ENCODE measurements at regions not wholly inside any gene's neighbourhood (a gene's known extent, or its start where the extent isn't known, plus 50 kb on each side); places are given as distances from the start of the nearest gene placed in this dataset.
"Not testable (repeated sequence)": the region's sequence is repeated elsewhere in the genome, so short reads cannot be mapped to it uniquely, and the experiment has no call there.

DNA sequence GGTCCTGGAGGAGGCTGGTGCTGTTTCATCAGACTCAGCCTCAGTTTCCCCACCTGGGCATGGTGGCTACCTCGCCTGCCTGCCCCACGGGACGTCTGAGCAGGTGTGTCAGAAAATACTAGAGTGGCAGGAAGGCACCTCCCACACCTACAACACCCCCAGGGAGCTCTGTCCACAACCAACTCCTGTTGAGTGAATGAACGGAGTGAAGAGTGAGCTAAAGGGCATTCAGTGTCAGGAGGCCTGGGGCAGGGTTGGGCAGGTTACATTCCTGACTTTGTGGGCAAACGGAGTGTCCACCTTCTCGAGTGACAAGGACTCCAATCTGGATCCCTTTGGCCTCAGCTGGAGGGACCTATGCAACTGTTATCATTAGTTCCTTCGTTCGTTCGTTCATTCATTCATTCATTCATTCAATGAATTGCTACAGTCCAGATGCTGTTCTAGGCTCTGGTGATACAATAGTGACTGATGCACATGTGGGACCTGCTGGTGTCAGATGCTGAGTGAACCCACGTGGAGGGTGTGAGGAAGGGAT is 195.2 kb downstream of the CTTN start:
- DNase-seq (ENCODE audit: low spot score): no peak
- Mint-ChIP-seq H3K4me1 (ENCODE audit: low read depth in 2 of 2) (peaks cover 6 to 11% of the 10 kb centered on the region in 2 donors), H3K9me3 (no peaks in the 10 kb centered on the region), H3K27me3 (peaks cover 15 to 21% of the 10 kb centered on the region in 2 donors), H3K4me3 (no peak overlapping the region), H3K36me3 (no peaks in the 10 kb centered on the region), H3K27ac (no peak overlapping the region)
- ATAC-seq: no peak

DNA sequence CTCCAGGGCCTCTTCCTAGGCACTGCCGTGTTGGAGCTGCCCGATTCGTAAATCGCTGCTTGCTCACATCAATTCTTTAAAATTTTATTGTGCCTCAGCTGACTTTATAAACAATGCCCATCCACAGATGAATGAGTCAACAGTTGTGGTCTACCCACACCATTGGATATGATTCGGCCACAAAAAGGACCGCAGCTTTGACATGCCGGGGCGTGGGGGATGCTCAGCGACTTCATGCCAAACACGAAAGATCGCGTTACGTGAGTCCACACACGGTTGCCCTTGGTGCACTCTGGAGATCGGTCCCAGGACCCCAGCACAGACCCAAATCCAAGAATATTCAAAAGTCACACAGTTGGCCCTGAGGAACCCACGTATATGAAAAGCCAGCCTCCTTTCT is 195.7 kb downstream of the CTTN start:
- Mint-ChIP-seq H3K27ac (no peak overlapping the region), H3K36me3 (no peaks in the 10 kb centered on the region), H3K27me3 (peaks cover 15 to 21% of the 10 kb centered on the region in 2 donors), H3K4me1 (ENCODE audit: low read depth in 2 of 2) (peaks cover 6 to 11% of the 10 kb centered on the region in 2 donors), H3K9me3 (no peaks in the 10 kb centered on the region), H3K4me3 (no peak overlapping the region)
- DNase-seq (ENCODE audit: low spot score) (no peak), ATAC-seq (no peak)

DNA sequence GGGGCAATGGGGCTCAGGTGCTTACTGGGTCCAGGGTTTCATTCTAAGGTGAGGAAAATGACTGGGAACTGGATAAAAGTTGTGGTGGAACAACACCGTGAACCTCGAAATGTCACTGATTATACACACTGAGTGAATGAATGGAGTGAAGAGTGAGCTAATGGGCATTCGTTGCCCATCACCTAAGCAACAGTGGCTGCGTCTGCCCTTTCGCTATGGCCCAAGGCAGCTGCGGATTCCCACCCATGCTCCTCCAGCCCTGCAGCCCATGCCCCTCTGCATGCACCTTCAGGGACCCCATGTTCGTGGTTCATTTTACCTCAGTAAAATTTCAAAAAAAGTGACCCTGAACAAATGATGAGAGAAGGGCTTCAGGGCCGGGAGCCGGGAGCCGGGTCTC is 196.3 kb downstream of the CTTN start:
- Mint-ChIP-seq H3K27ac (no peak overlapping the region), H3K4me3 (no peak overlapping the region), H3K9me3 (no peaks in the 10 kb centered on the region), H3K27me3 (peaks cover 10 to 18% of the 10 kb centered on the region in 2 donors), H3K4me1 (ENCODE audit: low read depth in 2 of 2) (peaks cover 4 to 7% of the 10 kb centered on the region in 2 donors), H3K36me3 (no peaks in the 10 kb centered on the region)
- DNase-seq (ENCODE audit: low spot score) (no peak), ATAC-seq (no peak)

DNA sequence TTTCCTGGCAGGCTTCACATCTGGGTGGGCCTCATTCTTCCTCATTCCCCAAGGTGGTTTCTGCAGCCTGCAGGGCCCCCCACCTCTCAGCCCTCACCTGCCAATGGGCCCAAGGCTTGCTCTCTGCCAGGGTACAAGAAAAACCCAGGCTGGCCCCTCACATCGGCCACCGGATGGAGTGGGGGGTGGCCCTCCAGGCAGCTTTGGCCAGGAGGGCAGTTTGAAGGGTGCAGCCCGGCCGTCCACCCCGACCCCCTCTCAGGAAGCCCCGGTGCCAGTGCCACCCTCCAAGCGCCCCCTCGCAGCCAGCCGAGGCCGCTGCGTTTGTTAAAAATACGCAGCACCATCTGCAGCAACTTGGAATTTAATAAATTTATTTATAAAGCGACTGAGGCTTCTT is 196.7 kb downstream of the CTTN start:
- H3K9me3 Mint-ChIP-seq: no peaks in the 10 kb centered on the region
- DNase-seq (ENCODE audit: low spot score): no peak
- H3K27me3 Mint-ChIP-seq: peaks cover 7 to 17% of the 10 kb centered on the region in 2 donors
- no peak overlapping the region for H3K4me3 Mint-ChIP-seq
- H3K4me1 Mint-ChIP-seq (ENCODE audit: low read depth in 2 of 2): peaks cover 3% of the 10 kb centered on the region in 2 donors
- H3K27ac Mint-ChIP-seq: no peak overlapping the region
- no peak for ATAC-seq
- H3K36me3 Mint-ChIP-seq: no peaks in the 10 kb centered on the region

DNA sequence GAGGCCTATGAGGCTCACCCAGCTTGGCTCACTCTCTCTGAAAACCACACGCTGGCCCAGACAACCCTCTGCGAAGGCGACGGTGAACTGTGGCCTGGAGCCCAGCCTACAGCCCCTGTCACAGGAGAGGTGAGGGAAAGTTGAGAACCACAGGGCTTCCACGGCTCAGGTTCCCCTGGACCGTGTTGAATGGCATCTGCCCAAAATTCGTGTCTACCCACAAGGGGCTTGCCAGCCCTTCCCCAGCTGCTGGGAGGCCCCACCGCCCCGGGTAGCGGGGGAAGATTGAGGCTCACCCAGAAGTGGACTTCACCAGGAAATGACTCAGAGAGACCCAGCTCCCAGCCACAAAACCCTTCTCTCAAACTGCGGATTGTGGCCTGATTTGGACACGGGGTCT is 197.1 kb downstream of the CTTN start:
- DNase-seq (ENCODE audit: low spot score) (no peak), ATAC-seq (no peak)
- no peak overlapping the region for H3K4me3 Mint-ChIP-seq
- peaks cover 0 to 3% of the 10 kb centered on the region in 2 donors for H3K4me1 Mint-ChIP-seq (ENCODE audit: low read depth in 2 of 2)
- no peaks in the 10 kb centered on the region for H3K9me3 Mint-ChIP-seq
- no peak overlapping the region for H3K27ac Mint-ChIP-seq
- H3K27me3 Mint-ChIP-seq: peaks cover 7 to 17% of the 10 kb centered on the region in 2 donors
- no peaks in the 10 kb centered on the region for H3K36me3 Mint-ChIP-seq

DNA sequence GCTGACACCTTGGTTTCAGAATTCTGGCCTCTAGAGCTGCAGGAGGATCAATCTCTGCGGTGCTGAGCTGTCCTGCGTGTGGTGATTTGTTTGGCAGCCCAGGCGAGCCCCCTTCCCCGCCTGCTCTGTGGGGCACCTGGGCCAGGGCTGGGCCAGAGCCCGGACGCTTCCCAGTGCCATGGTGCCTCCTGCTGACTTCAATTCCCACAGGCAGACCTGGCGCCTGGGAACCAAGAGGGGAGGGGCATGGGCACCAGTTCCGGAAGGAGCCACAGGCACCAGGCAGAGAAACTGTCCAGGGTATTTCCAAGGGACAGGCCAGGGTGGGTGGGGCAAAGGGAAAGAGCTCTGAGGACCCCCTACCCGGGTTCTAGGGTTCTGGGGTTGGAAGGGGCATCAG is 197.8 kb downstream of the CTTN start:
- Mint-ChIP-seq H3K27ac (no peak overlapping the region), H3K36me3 (no peaks in the 10 kb centered on the region), H3K4me3 (no peak overlapping the region), H3K27me3 (peaks cover 7 to 12% of the 10 kb centered on the region in 2 donors), H3K9me3 (no peaks in the 10 kb centered on the region), H3K4me1 (ENCODE audit: low read depth in 2 of 2) (no peaks in the 10 kb centered on the region)
- DNase-seq (ENCODE audit: low spot score) (no peak), ATAC-seq (peak in 1 of 2 donors; percentile 41)

DNA sequence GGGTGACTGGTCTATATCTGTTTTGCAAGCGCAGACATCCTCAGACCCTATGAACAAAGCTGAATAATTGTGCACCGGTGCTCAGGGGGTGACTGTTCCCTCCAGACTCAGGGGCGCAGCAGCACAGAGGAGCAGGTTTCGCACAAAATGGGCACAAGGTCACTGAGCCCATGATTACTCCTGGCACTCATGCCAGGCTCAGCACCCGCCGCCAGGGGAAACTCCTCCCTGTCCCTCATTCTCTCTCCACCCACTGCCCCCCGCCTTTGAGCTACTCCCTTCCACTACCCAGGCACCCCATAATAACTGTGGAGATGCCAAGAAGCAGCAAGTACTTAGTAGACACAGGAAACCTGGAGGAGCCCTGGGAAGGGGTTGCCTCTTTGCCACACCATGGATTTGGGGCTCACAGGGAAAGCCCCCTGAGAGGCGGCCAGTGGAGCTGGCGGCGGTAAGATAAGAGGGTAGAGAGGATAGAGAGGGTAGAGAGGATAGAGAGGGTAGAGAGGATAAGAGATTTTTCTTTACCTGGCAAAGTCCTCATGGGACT is 198.8 kb downstream of the CTTN start:
- ATAC-seq (no peak), DNase-seq (ENCODE audit: low spot score) (no peak)
- Mint-ChIP-seq H3K9me3 (no peaks in the 10 kb centered on the region), H3K36me3 (no peaks in the 10 kb centered on the region), H3K4me1 (ENCODE audit: low read depth in 2 of 2) (no peaks in the 10 kb centered on the region), H3K27ac (no peak overlapping the region), H3K4me3 (no peak overlapping the region), H3K27me3 (peaks cover 7 to 13% of the 10 kb centered on the region in 2 donors)

DNA sequence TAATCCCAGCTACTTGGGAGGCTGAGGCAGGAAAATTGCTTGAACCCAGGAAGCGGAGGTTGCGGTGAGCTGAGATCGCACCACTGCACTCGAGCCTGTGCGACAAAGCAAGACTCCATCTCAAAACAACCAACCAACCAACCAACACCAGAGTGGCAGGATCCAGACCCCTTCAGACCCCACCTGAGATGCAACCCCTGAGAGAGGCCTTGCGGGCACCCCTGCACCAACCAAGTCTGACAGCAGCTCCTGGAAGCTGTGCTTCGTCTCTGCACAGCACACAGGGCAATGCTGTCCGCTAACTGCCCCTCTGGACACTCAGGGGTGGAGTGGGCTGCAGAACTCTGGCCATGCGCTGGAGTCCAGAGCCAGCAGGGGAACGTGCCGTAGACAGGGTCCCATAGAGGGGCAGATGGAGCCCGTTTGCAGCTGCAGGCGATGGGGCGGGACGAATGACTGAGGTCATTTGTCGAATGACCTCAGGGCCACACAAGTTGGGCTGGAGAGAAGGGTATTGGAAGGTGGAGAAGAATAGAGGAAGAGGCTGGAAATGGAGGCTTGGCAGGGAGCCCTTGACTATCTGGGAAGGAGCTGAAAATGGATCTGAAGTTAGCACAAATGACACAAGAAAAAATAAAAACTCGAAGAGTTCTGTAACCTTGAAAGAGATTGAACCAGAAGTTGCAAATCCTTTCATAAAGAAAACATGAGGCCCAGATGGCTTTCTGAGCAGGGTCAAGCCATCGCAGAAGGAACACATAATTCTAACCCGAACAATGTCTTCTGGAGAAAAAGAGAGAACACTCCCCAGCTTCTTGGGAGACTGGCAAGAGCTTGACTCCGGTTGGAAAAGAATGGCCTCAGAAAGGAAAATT is 199.7 kb downstream of the CTTN start:
- Mint-ChIP-seq H3K4me1 (ENCODE audit: low read depth in 2 of 2) (no peaks in the 10 kb centered on the region), H3K4me3 (no peak overlapping the region), H3K27me3 (peaks cover 7 to 15% of the 10 kb centered on the region in 2 donors), H3K9me3 (no peaks in the 10 kb centered on the region), H3K36me3 (no peaks in the 10 kb centered on the region), H3K27ac (no peak overlapping the region)
- ATAC-seq (peak in 1 of 2 donors; percentile 56), DNase-seq (ENCODE audit: low spot score) (no peak)

DNA sequence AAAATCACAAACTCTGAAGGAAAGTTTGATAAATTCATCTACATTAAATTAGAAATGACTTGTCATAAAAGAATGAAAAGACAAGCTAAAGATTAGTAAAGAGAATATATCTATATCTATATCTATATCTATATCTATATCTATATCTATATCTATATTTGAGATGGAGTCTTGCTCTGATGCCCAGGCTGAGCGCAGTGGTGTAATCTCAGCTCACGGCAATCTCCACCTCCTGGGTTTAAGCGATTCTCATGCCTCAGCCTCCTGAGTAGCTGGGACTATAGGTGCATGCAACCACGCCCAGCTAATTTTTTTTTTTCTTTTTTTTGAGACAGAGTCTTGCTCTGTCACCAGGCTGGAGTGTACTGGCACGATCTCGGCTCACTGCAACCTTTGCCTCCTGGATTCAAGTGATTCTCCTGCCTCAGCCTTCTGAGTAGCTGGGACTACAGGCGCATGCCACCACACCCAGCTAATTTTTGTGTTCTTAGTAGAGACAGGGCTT is 202.6 kb downstream of the CTTN start:
- H3K9me3 Mint-ChIP-seq; H3K4me1 Mint-ChIP-seq (ENCODE audit: low read depth in 2 of 2); H3K4me3 Mint-ChIP-seq; H3K27ac Mint-ChIP-seq; H3K36me3 Mint-ChIP-seq; ATAC-seq; DNase-seq (ENCODE audit: low spot score): not testable (repeated sequence)
- H3K27me3 Mint-ChIP-seq: peaks cover 7 to 11% of the 10 kb centered on the region in 2 donors

DNA sequence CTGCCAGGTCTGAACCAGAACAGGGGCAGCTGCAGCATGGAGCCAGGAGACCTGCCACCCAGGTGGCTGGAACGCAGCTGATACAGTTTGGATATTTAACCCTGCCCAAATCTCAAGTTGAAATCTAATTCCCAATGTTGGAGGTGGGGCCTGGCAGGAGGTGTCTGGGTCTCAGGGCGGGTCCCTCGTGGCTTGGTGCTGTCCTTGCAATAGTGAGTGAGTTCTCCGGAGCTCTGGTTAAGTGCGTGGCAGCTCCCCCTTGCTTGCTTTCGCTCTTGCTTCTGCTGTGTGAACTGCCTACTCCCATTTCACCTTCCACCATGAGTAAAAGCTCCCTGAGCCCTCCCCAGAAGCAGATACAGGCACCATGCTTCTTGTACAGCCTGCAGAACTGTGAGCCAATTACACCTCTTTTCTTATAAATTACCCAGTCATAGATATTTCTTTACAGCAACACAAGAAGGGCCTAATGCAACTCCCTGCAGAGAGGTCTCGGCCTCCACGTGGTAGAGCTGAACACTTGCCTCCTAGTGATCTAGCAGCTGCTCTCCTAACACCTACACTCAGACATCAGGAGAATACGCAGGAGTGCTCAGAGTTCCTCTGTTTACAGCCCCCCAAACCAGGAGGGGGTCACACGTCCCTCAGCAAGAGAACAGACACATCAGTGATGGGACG is 203.7 kb downstream of the CTTN start:
- Mint-ChIP-seq H3K4me1 (ENCODE audit: low read depth in 2 of 2) (no peaks in the 10 kb centered on the region), H3K27me3 (peaks cover 7 to 11% of the 10 kb centered on the region in 2 donors), H3K27ac (no peak overlapping the region), H3K9me3 (no peaks in the 10 kb centered on the region), H3K4me3 (no peak overlapping the region), H3K36me3 (no peaks in the 10 kb centered on the region)
- DNase-seq (ENCODE audit: low spot score) (no peak), ATAC-seq (no peak)

DNA sequence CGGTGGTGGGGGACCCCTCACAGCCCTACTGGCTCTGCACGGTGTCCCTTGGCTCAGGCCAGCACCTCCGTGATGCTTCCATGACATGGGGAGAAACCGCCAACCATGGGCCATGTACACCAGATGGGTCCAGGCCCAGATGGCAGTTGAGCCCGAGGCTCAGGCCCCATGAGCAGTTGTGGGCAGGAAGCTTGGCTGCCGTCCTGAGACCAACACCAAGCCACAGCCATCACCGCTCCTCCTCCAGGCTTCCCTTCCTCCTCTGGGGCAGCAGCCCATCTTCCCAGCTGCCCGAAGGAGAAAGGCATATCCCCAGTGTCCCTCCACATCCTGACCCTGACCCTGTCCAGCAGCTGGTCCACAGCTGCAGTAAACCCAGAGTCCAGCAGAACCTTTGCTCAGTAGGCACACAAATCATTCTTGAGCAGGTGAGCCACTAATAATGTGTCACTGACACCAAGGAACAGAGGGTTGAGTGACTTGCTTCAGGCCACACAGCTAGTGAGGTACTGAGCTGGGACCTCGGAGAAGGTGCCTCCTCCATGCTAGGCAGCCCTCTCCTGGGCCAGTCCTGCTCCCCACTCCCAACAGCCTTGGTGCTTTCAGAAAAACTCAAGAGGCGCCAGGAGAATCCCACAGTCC is 204.9 kb downstream of the CTTN start:
- Mint-ChIP-seq H3K27me3 (peaks cover 1 to 5% of the 10 kb centered on the region in 2 donors), H3K4me1 (ENCODE audit: low read depth in 2 of 2) (no peaks in the 10 kb centered on the region), H3K9me3 (no peaks in the 10 kb centered on the region), H3K4me3 (no peak overlapping the region), H3K36me3 (no peaks in the 10 kb centered on the region), H3K27ac (no peak overlapping the region)
- ATAC-seq: no peak
- DNase-seq (ENCODE audit: low spot score): no peak

DNA sequence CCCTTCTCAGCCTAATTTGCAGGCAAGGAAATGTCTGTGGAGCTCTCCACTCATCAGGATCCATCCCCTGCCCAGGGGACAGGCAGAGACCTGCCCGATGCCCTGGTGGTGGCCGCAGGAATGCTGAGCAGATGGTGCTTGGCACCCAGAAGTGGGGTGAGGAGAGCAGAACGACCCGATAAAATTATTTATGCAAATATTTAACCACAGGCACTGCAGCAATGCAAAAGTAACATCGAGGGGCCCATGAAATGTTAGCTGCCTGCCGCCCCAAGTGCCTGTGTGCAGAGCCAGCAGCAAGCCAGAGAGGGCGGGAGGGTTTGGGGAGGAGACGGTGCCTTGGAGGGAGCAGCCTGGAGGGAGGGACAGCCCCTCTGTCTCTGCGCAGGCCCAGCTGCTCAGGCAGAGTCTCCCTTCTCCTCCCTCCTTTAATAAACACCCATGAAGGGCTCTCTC is 205.5 kb downstream of the CTTN start:
- H3K4me3 Mint-ChIP-seq: no peak overlapping the region
- no peak for DNase-seq (ENCODE audit: low spot score)
- H3K36me3 Mint-ChIP-seq: no peaks in the 10 kb centered on the region
- ATAC-seq: peak in 1 of 2 donors; percentile 25
- H3K27ac Mint-ChIP-seq: no peak overlapping the region
- H3K4me1 Mint-ChIP-seq (ENCODE audit: low read depth in 2 of 2): no peaks in the 10 kb centered on the region
- peaks cover 0 to 4% of the 10 kb centered on the region in 2 donors for H3K27me3 Mint-ChIP-seq
- no peaks in the 10 kb centered on the region for H3K9me3 Mint-ChIP-seq

DNA sequence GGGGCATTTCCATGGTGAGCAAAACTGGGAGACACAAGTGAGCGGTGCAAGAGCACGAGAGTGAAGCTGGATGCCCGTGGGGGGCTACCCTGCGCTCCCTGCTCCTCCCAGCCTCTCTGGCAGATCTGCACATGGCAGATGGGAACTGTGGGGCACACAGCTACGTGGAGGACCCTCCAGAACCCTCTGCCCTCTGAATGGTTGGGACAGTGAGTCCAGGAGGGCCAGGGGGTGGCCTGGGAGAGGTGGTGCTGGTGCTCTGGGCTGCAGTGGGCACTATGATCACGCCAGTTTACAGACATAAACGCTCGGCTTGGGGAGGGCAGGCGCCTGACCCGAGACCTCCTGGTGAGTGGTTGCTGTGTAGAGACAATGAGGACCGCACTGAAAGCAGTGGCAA is 205.9 kb downstream of the CTTN start:
- Mint-ChIP-seq H3K4me1 (ENCODE audit: low read depth in 2 of 2) (no peaks in the 10 kb centered on the region), H3K9me3 (no peaks in the 10 kb centered on the region), H3K27ac (no peak overlapping the region), H3K4me3 (no peak overlapping the region), H3K27me3 (peaks cover 0 to 4% of the 10 kb centered on the region in 2 donors), H3K36me3 (no peaks in the 10 kb centered on the region)
- peak; percentile 10 to 22 for ATAC-seq
- DNase-seq (ENCODE audit: low spot score): no peak

Data from natural killer cell treated with Interleukin-12 subunit alpha and Interleukin-12 subunit beta and Interleukin-15 and Interleukin-18, amount 100 ng/mL, for 72 hours (primary cell).